OCI-LY7 (cell line): ENCODE measurements at regions not wholly inside any gene's neighbourhood (a gene's known extent, or its start where the extent isn't known, plus 50 kb on each side); places are given as distances from the start of the nearest gene placed in this dataset.

Experiments used
- BruUV-seq: library from RNA; stranded (reverse); fragments of 400-500 nt; replicated peaks from 2 replicates; lab custom pipeline; 2021; lab: Mats Ljungman, UMichigan
- CTCF ChIA-PET: fragments of 300-600 bp; sonication (Branson Sonifier 250); formaldehyde crosslinking; loops from one replicate; lab custom pipeline; 2022; ENCODE audit warnings: antibody characterized with exemption; ENCODE audit not compliant: unreplicated experiment; lab: Charles Lee
- POLR2A ChIA-PET: fragments of 300-600 bp; sonication (Branson Sonifier 250); formaldehyde crosslinking; loops from one replicate; lab custom pipeline; 2022; ENCODE audit warnings: antibody characterized with exemption; lab: Charles Lee
- DNase-seq: peaks from one replicate; pipeline ENCODE4 v3.0.0-alpha.2; 2015; ENCODE audit warnings: low spot score
- H2AFZ ChIP-seq: fragments of 200-600 bp; sonication (generic), shearing (Covaris generic); 2 replicates; pipeline ENCODE4 v1.6.1; 2014; ENCODE audit warnings: mild to moderate bottlenecking, antibody characterized with exemption, low read length, moderate library complexity
- H3K27ac ChIP-seq: fragments of 200-600 bp; sonication (generic); 2 replicates; pipeline ENCODE4 v1.5.1; 2014; ENCODE audit warnings: mixed run types, low read depth, mild to moderate bottlenecking, moderate library complexity, low read length, inconsistent platforms; ENCODE audit not compliant: poor library complexity, severe bottlenecking
- H3K36me3 ChIP-seq: fragments of 200-600 bp; sonication (generic); 2 replicates; pipeline ENCODE4 v1.6.1; 2014; ENCODE audit warnings: mild to moderate bottlenecking, antibody characterized with exemption, low read length, moderate library complexity, mixed read lengths; ENCODE audit not compliant: insufficient read depth
- H3K4me1 ChIP-seq: fragments of 200-600 bp; sonication (generic); 2 replicates; pipeline ENCODE4 v1.5.1; 2014; ENCODE audit warnings: mild to moderate bottlenecking, low read length; ENCODE audit not compliant: insufficient read depth, poor library complexity, severe bottlenecking
- H3K4me2 ChIP-seq: fragments of 200-600 bp; sonication (generic); 2 replicates; pipeline ENCODE4 v1.6.1; 2014; ENCODE audit warnings: mild to moderate bottlenecking, low read length
- H3K4me3 ChIP-seq: fragments of 200-600 bp; sonication (generic); 2 replicates; pipeline ENCODE4 v1.5.1; 2014; ENCODE audit warnings: mild to moderate bottlenecking, low read depth, low read length; ENCODE audit not compliant: poor library complexity, severe bottlenecking
- H3K79me2 ChIP-seq: fragments of 200-600 bp; sonication (generic); 2 replicates; pipeline ENCODE4 v1.6.1; 2016; ENCODE audit warnings: low read depth, mild to moderate bottlenecking, low read length, moderate library complexity, mixed read lengths; ENCODE audit not compliant: insufficient read depth
- H3K9me2 ChIP-seq: fragments of 200-600 bp; sonication (generic); 2 replicates; pipeline ENCODE4 v1.6.1; 2016; ENCODE audit warnings: mild to moderate bottlenecking, low read length, mixed read lengths; ENCODE audit not compliant: insufficient read depth
- H3K9me3 ChIP-seq: fragments of 200-600 bp; sonication (generic); 2 replicates; pipeline ENCODE4 v1.6.1; 2014; ENCODE audit warnings: mild to moderate bottlenecking, mixed run types, low read length, mixed read lengths
- H4K20me1 ChIP-seq: fragments of 200-600 bp; sonication (generic); 2 replicates; pipeline ENCODE4 v1.6.1; 2014; ENCODE audit warnings: mild to moderate bottlenecking, antibody characterized with exemption, low read length, moderate library complexity, mixed read lengths; ENCODE audit not compliant: insufficient read depth
- EZH2phosphoT487 ChIP-seq: fragments of 200-600 bp; sonication (generic); IDR thresholded peaks from 2 replicates; pipeline ENCODE4 v1.6.1; 2018; ENCODE audit warnings: low read depth, borderline replicate concordance, mild to moderate bottlenecking, mixed run types, antibody characterized with exemption, low read length, moderate library complexity, mixed read lengths
- intact Hi-C: fragments of 100-400 bp; cut with micrococcal nuclease; formaldehyde crosslinking; loops from one replicate; pipeline ENCODE4 v1.10.0; 2022; ENCODE audit not compliant: unreplicated experiment
- TF ChIP-seq, protein P1 (sequence below): fragments of 200-600 bp; sonication (generic); conservative IDR thresholded peaks from 2 replicates; pipeline ENCODE4 v1.5.1; 2014; ENCODE audit warnings: mild to moderate bottlenecking, antibody characterized with exemption, low read length, moderate library complexity, mixed read lengths

DNA sequence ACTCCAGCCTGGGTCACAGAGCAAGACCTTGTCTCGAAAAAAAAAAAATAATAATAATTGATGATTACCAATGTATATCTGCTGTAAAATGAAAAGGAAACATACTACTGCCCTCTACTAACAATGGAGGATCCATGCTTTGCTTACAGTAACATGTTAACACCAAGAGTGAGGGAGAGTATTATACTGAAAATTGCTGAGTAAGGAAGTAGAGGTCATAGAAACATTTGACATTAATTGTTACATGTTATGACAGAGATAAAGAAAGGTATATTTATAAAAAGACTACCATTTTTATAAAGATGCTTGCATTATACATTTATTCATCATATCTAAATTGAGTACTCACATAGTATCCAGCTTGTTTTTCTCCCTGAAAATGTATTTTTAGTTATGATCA is 1989.8 kb upstream of the TENM3 start:
- BruUV-seq: no TSS peak
- DNase-seq: no peak

DNA sequence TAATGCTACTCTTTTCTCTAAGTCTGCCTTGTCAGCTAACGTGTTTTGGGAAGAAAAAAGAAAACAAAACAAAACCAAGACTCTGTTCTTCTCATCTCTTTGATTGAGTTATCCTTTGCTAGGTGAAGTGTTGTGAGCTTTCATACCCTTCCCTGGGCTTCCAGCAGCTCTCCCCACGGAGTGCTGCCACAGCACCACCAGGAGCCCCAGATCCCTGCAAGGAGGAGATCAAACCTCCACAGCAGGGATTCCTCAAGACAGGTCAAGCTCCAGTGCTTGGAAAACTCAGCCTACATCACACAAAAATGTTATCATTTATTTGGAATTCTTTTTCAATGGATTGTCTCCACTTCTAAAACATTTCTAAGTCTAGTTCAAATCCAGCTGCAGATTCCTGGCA is 1981.9 kb upstream of the TENM3 start:
- TF ChIP-seq EZH2phosphoT487: no peak
- TF ChIP-seq, protein P1, sequence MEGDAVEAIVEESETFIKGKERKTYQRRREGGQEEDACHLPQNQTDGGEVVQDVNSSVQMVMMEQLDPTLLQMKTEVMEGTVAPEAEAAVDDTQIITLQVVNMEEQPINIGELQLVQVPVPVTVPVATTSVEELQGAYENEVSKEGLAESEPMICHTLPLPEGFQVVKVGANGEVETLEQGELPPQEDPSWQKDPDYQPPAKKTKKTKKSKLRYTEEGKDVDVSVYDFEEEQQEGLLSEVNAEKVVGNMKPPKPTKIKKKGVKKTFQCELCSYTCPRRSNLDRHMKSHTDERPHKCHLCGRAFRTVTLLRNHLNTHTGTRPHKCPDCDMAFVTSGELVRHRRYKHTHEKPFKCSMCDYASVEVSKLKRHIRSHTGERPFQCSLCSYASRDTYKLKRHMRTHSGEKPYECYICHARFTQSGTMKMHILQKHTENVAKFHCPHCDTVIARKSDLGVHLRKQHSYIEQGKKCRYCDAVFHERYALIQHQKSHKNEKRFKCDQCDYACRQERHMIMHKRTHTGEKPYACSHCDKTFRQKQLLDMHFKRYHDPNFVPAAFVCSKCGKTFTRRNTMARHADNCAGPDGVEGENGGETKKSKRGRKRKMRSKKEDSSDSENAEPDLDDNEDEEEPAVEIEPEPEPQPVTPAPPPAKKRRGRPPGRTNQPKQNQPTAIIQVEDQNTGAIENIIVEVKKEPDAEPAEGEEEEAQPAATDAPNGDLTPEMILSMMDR: no peak
- no peaks in the 10 kb centered on the region for H3K9me3 ChIP-seq
- H2AFZ ChIP-seq: no peak overlapping the region
- H3K27ac ChIP-seq: no peak overlapping the region
- H4K20me1 ChIP-seq: no peaks in the 10 kb centered on the region
- no peaks in the 10 kb centered on the region for H3K4me1 ChIP-seq
- CTCF ChIA-PET: no interaction called here
- intact Hi-C loops: no loop called here
- no peaks in the 10 kb centered on the region for H3K79me2 ChIP-seq
- no peaks in the 10 kb centered on the region for H3K9me2 ChIP-seq
- no peak for DNase-seq
- POLR2A ChIA-PET: no interaction called here
- no TSS peak for BruUV-seq
- no peak overlapping the region for H3K4me2 ChIP-seq
- H3K4me3 ChIP-seq: no peak overlapping the region
- H3K36me3 ChIP-seq: no peaks in the 10 kb centered on the region

More for the DNA sequence above, 1989.8 kb upstream of the TENM3 start:
- no peaks in the 10 kb centered on the region for H3K9me2 ChIP-seq
- no peak overlapping the region for H2AFZ ChIP-seq
- no peaks in the 10 kb centered on the region for H3K9me3 ChIP-seq
- ChIA-PET CTCF (no interaction called here), POLR2A (no interaction called here)
- H3K4me2 ChIP-seq: no peak overlapping the region
- no peaks in the 10 kb centered on the region for H4K20me1 ChIP-seq
- intact Hi-C loops: no loop called here
- no peaks in the 10 kb centered on the region for H3K36me3 ChIP-seq
- H3K79me2 ChIP-seq: no peaks in the 10 kb centered on the region
- H3K27ac ChIP-seq: no peak overlapping the region
- no peak overlapping the region for H3K4me3 ChIP-seq
- H3K4me1 ChIP-seq: no peaks in the 10 kb centered on the region
- no peak for TF ChIP-seq EZH2phosphoT487
- TF ChIP-seq, protein P1: no peak

DNA sequence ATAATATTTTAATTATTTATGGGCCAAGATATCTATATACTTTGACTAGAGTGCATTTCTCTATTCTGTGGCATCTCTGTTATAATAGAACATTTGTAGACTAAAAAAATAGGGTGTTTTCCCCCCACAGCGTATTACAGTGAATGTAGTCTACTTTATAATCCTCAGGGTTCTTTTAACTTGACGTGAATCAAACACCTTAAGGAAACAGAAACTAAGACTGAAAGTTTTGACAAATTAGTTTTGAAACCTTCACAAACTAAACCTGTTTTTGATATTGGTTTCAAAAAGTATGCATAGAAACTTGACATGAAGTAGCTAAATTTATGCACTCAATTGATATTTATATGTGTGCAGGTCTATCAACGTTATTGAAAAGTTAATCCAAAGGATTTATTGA is 1963.1 kb upstream of the TENM3 start:
- no peak overlapping the region for H2AFZ ChIP-seq
- intact Hi-C loops: no loop called here
- H3K4me2 ChIP-seq: no peak overlapping the region
- no peaks in the 10 kb centered on the region for H3K4me1 ChIP-seq
- ChIA-PET CTCF (no interaction called here), POLR2A (interaction anchor here (0.7 kb wide), 1 partner anchor 8 kb away, joined by 3 read pairs; no protein-coding TSS in a partner anchor)
- DNase-seq: no peak
- H3K4me3 ChIP-seq: no peak overlapping the region
- H4K20me1 ChIP-seq: no peaks in the 10 kb centered on the region
- no peaks in the 10 kb centered on the region for H3K36me3 ChIP-seq
- H3K9me3 ChIP-seq: no peaks in the 10 kb centered on the region
- no peaks in the 10 kb centered on the region for H3K79me2 ChIP-seq
- no peak overlapping the region for H3K27ac ChIP-seq
- H3K9me2 ChIP-seq: no peaks in the 10 kb centered on the region
- no peak for TF ChIP-seq EZH2phosphoT487
- TF ChIP-seq, protein P1: no peak
- BruUV-seq: no TSS peak
